HG02884 (cell line): ENCODE measurements at regions not wholly inside any gene's neighbourhood (a gene's known extent, or its start where the extent isn't known, plus 50 kb on each side); places are given as distances from the start of the nearest gene placed in this dataset.
"Not testable (repeated sequence)": the region's sequence is repeated elsewhere in the genome, so short reads cannot be mapped to it uniquely, and the experiment has no call there.

Experiments
- ATAC-seq: cut with Tn5 transposase; IDR thresholded peaks from one replicate; pipeline ENCODE4 v1.9.1; 2021; ENCODE audit warnings: mild to moderate bottlenecking, moderate library complexity; ENCODE audit not compliant: unreplicated experiment

- ATAC-seq: not testable (repeated sequence)
Observed at GRCh38 chr6:170087421-170087780, 203.5 kb downstream of the DLL1 start.

- ATAC-seq: no peak
Observed at GRCh38 chr6:170086639-170087420, 204.0 kb downstream of the DLL1 start.

GRCh38 chr6:170085475-170086401 lies 205.1 kb downstream of the DLL1 start:
- no peak for ATAC-seq

- ATAC-seq: no peak
Observed at GRCh38 chr6:170084166-170084730, 206.6 kb downstream of the DLL1 start.

GRCh38 chr6:170083236-170084051 lies 207.4 kb downstream of the DLL1 start:
- ATAC-seq: no peak

- ATAC-seq: no peak
Observed at GRCh38 chr6:170082531-170083187, 208.2 kb downstream of the DLL1 start.

- no peak for ATAC-seq
Observed at GRCh38 chr6:170082067-170082466, 208.8 kb downstream of the DLL1 start.

GRCh38 chr6:170081556-170081955 lies 209.3 kb downstream of the DLL1 start:
- ATAC-seq: no peak

GRCh38 chr6:170080828-170081371 lies 210.0 kb downstream of the DLL1 start:
- ATAC-seq: no peak

- ATAC-seq: no peak
Observed at GRCh38 chr6:170080169-170080827, 210.6 kb downstream of the DLL1 start.

GRCh38 chr6:170076466-170077165 lies 214.3 kb downstream of the DLL1 start:
- ATAC-seq: no peak

- ATAC-seq: no peak
Observed at GRCh38 chr6:170075659-170076223, 215.1 kb downstream of the DLL1 start.

- ATAC-seq: no peak
Observed at GRCh38 chr6:170074907-170075306, 216.0 kb downstream of the DLL1 start.

GRCh38 chr6:170074435-170074834 lies 216.4 kb downstream of the DLL1 start:
- ATAC-seq: no peak

- no peak for ATAC-seq
Observed at GRCh38 chr6:170073846-170074245, 217.0 kb downstream of the DLL1 start.

GRCh38 chr6:170072246-170072645 lies 218.6 kb downstream of the DLL1 start:
- no peak for ATAC-seq

GRCh38 chr6:170069611-170070010 lies 221.3 kb downstream of the DLL1 start:
- ATAC-seq: no peak

- ATAC-seq: no peak
Observed at GRCh38 chr6:170068496-170068895, 222.4 kb downstream of the DLL1 start.
